ENCODE measurements at regions not wholly inside any gene's neighbourhood (a gene's known extent, or its start where the extent isn't known, plus 50 kb on each side); places are given as distances from the start of the nearest gene placed in this dataset.

GRCh38 chr16:7148606-7149005, 184.0 kb upstream of the RBFOX1 start:
- WGBS, 5 donors = 65 to 84% (median 68%) methylated on average over 6 of the region's 6 CpGs
- intact Hi-C loops (cut with DNase I; ENCODE audit: low total_unique reads) = no loop called here
- no peaks in the 10 kb centered on the region for H3K27me3 ChIP-seq (replicated peaks in 1 of 7)
- H3K9me3 ChIP-seq = peaks cover 0 to 48% (median 18%) of the 10 kb centered on the region in 8 donors
- H3K4me3 ChIP-seq = no peak overlapping the region
- TF ChIP-seq POLR2A (IDR thresholded peaks at IDR 0.05) = no peak
- no peak for TF ChIP-seq CTCF (IDR thresholded peaks at IDR 0.05 in 8 of 11, conservative IDR thresholded peaks at IDR 0.05 in 3 of 11)
- TF ChIP-seq POLR2AphosphoS5 (IDR thresholded peaks at IDR 0.05) = no peak
- H3K36me3 ChIP-seq = no peaks in the 10 kb centered on the region
- no peak for DNase-seq
- H3K27ac ChIP-seq = no peak overlapping the region
- H3K4me1 ChIP-seq = no peaks in the 10 kb centered on the region

- H3K27me3 ChIP-seq (replicated peaks in 1 of 7) = no peaks in the 10 kb centered on the region
- no peak for TF ChIP-seq POLR2AphosphoS5 (IDR thresholded peaks at IDR 0.05)
- no peak for TF ChIP-seq CTCF (IDR thresholded peaks at IDR 0.05 in 8 of 11, conservative IDR thresholded peaks at IDR 0.05 in 3 of 11)
- TF ChIP-seq POLR2A (IDR thresholded peaks at IDR 0.05) = no peak
- no peak overlapping the region for H3K4me3 ChIP-seq
- H3K4me1 ChIP-seq = no peaks in the 10 kb centered on the region
- no peaks in the 10 kb centered on the region for H3K36me3 ChIP-seq
- intact Hi-C loops (cut with DNase I; ENCODE audit: low total_unique reads) = no loop called here
- 52 to 73% (median 68%) methylated on average over 5 of the region's 5 CpGs for WGBS, 5 donors
- DNase-seq = no peak
- no peak overlapping the region for H3K27ac ChIP-seq
- peaks cover 0 to 17% (median 0%) of the 10 kb centered on the region in 8 donors for H3K9me3 ChIP-seq
Measured at GRCh38 chr16:7140899-7141298, 191.7 kb upstream of the RBFOX1 start.

- Histone ChIP-seq H3K36me3 (no peaks in the 10 kb centered on the region), H3K9me3 (peaks cover 0 to 16% (median 0%) of the 10 kb centered on the region in 8 donors), H3K27ac (no peak overlapping the region), H3K4me1 (no peaks in the 10 kb centered on the region), H3K4me3 (no peak overlapping the region), H3K27me3 (replicated peaks in 1 of 7) (no peaks in the 10 kb centered on the region)
- DNase-seq = no peak
- intact Hi-C loops (cut with DNase I; ENCODE audit: low total_unique reads) = no loop called here
- TF ChIP-seq POLR2A (IDR thresholded peaks at IDR 0.05) (no peak), POLR2AphosphoS5 (IDR thresholded peaks at IDR 0.05) (no peak), CTCF (IDR thresholded peaks at IDR 0.05 in 8 of 11, conservative IDR thresholded peaks at IDR 0.05 in 3 of 11) (no peak)
- WGBS, 5 donors = 55 to 70% (median 67%) methylated on average over 8 of the region's 8 CpGs
Measured at GRCh38 chr16:7137560-7138330, 194.9 kb upstream of the RBFOX1 start.

- no peaks in the 10 kb centered on the region for H3K27me3 ChIP-seq (replicated peaks in 1 of 7)
- no peak overlapping the region for H3K27ac ChIP-seq
- H3K9me3 ChIP-seq = peaks cover 0 to 17% (median 0%) of the 10 kb centered on the region in 8 donors
- intact Hi-C loops (cut with DNase I; ENCODE audit: low total_unique reads) = no loop called here
- TF ChIP-seq POLR2AphosphoS5 (IDR thresholded peaks at IDR 0.05) (no peak), POLR2A (IDR thresholded peaks at IDR 0.05) (no peak), CTCF (IDR thresholded peaks at IDR 0.05 in 8 of 11, conservative IDR thresholded peaks at IDR 0.05 in 3 of 11) (no peak)
- no peak for DNase-seq
- no peaks in the 10 kb centered on the region for H3K4me1 ChIP-seq
- H3K4me3 ChIP-seq = no peak overlapping the region
- H3K36me3 ChIP-seq = no peaks in the 10 kb centered on the region
- 88 to 97% (median 93%) methylated on average over 2 of the region's 2 CpGs for WGBS, 5 donors
Measured at GRCh38 chr16:7132465-7132864, 200.2 kb upstream of the RBFOX1 start.
